ENCODE measurements at regions not wholly inside any gene's neighbourhood (a gene's known extent, or its start where the extent isn't known, plus 50 kb on each side); places are given as distances from the start of the nearest gene placed in this dataset.
"Not testable (repeated sequence)": the region's sequence is repeated elsewhere in the genome, so short reads cannot be mapped to it uniquely, and the experiment has no call there.

DNA sequence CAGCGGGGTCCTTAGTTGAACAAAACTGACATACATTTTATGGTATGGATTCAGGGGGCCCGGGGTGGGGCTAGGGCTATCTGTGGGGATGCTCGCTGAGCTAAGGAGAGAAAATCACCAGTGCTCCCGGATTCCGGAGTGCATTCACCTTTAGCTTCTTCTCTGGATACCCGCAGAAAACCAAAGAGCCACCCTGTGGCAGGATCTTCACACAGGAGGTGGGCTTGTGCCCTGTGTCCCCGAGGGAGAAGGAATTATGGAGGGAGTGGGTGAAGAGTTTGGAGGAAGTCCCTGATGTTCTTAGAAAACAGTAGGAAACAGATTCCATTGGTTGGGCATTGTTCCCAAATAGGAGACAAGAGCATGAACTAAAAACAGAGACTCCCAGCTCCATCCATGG is 385.2 kb upstream of the DEFB115 start:
- TF ChIP-seq, protein P1, sequence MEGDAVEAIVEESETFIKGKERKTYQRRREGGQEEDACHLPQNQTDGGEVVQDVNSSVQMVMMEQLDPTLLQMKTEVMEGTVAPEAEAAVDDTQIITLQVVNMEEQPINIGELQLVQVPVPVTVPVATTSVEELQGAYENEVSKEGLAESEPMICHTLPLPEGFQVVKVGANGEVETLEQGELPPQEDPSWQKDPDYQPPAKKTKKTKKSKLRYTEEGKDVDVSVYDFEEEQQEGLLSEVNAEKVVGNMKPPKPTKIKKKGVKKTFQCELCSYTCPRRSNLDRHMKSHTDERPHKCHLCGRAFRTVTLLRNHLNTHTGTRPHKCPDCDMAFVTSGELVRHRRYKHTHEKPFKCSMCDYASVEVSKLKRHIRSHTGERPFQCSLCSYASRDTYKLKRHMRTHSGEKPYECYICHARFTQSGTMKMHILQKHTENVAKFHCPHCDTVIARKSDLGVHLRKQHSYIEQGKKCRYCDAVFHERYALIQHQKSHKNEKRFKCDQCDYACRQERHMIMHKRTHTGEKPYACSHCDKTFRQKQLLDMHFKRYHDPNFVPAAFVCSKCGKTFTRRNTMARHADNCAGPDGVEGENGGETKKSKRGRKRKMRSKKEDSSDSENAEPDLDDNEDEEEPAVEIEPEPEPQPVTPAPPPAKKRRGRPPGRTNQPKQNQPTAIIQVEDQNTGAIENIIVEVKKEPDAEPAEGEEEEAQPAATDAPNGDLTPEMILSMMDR (IDR thresholded peaks at IDR 0.05; ENCODE audit: insufficient read depth, low read length, poor library complexity, severe bottlenecking): not testable (repeated sequence)
- not testable (repeated sequence) for TF ChIP-seq EZH2phosphoT487 (conservative IDR thresholded peaks at IDR 0.05; ENCODE audit: low read length)

All from SU-DHL-6 (cell line).